IMR-90 (cell line): ENCODE measurements at regions not wholly inside any gene's neighbourhood (a gene's known extent, or its start where the extent isn't known, plus 50 kb on each side); places are given as distances from the start of the nearest gene placed in this dataset.

Source experiments
- CTCF ChIP-seq: conservative IDR thresholded peaks from 2 replicates; pipeline ENCODE4 v1.5.1; 2012; ENCODE audit warnings: mild to moderate bottlenecking, low read depth, low read length, improper control_type of control experiment
- MAZ ChIP-seq: IDR thresholded peaks from 2 replicates; pipeline ENCODE4 v1.6.1; 2012; ENCODE audit warnings: low read depth, mild to moderate bottlenecking, low read length, improper control_type of control experiment, moderate library complexity, borderline replicate concordance
- POLR2A ChIP-seq: IDR thresholded peaks from 2 replicates; pipeline ENCODE4 v1.6.1; 2012; ENCODE audit warnings: mild to moderate bottlenecking, low read depth, low read length
- RAD21 ChIP-seq: IDR thresholded peaks from 2 replicates; pipeline ENCODE4 v1.6.1; 2012; ENCODE audit warnings: low read length, improper control_type of control experiment
- RCOR1 ChIP-seq: IDR thresholded peaks from 2 replicates; pipeline ENCODE4 v1.6.1; 2012; ENCODE audit warnings: mild to moderate bottlenecking, low read length, improper control_type of control experiment; ENCODE audit not compliant: insufficient replicate concordance
- RFX5 ChIP-seq: IDR thresholded peaks from 2 replicates; pipeline ENCODE4 v1.8.0; 2012; ENCODE audit warnings: low read depth, mild to moderate bottlenecking, low read length, moderate library complexity

GRCh38 chr3:73863546-73864079 lies 238.9 kb upstream of the PDZRN3 start:
- TF ChIP-seq CTCF (no peak), RFX5 (no peak), RCOR1 (no peak), POLR2A (no peak), RAD21 (no peak), MAZ (no peak)
